ENCODE measurements at regions not wholly inside any gene's neighbourhood (a gene's known extent, or its start where the extent isn't known, plus 50 kb on each side); places are given as distances from the start of the nearest gene placed in this dataset.

GRCh38 chr20:11379257-11380011 is 538.3 kb upstream of the BTBD3 start:
- TF ChIP-seq CTCF (conservative IDR thresholded peaks at IDR 0.05; ENCODE audit: low read depth in 2 of 2) = 0 out of 4 replicates have a peak, but pooled peaks of 1 of the 2 experiments have one; percentile 13
- no peak for TF ChIP-seq EZH2phosphoT487 (IDR thresholded peaks at IDR 0.05; ENCODE audit: unreplicated experiment)
- TF ChIP-seq POLR2AphosphoS5 (IDR thresholded peaks at IDR 0.05; ENCODE audit: low read depth) = 0 out of 2 replicates have a peak, but pooled peaks have one; percentile 22
- TF ChIP-seq NANOG (IDR thresholded peaks at IDR 0.05; ENCODE audit: borderline replicate concordance) = peak; percentile 47; the same call in 1 of the 2 replicates
- no peak for TF ChIP-seq EZH2 (IDR thresholded peaks at IDR 0.05; ENCODE audit: low read depth, unreplicated experiment)
- peak; percentile 51; the same call in 1 of the 2 replicates for TF ChIP-seq CREB1 (CRISPR knock-in tag; IDR thresholded peaks at IDR 0.05; ENCODE audit: low read depth)
- TF ChIP-seq, protein P1, sequence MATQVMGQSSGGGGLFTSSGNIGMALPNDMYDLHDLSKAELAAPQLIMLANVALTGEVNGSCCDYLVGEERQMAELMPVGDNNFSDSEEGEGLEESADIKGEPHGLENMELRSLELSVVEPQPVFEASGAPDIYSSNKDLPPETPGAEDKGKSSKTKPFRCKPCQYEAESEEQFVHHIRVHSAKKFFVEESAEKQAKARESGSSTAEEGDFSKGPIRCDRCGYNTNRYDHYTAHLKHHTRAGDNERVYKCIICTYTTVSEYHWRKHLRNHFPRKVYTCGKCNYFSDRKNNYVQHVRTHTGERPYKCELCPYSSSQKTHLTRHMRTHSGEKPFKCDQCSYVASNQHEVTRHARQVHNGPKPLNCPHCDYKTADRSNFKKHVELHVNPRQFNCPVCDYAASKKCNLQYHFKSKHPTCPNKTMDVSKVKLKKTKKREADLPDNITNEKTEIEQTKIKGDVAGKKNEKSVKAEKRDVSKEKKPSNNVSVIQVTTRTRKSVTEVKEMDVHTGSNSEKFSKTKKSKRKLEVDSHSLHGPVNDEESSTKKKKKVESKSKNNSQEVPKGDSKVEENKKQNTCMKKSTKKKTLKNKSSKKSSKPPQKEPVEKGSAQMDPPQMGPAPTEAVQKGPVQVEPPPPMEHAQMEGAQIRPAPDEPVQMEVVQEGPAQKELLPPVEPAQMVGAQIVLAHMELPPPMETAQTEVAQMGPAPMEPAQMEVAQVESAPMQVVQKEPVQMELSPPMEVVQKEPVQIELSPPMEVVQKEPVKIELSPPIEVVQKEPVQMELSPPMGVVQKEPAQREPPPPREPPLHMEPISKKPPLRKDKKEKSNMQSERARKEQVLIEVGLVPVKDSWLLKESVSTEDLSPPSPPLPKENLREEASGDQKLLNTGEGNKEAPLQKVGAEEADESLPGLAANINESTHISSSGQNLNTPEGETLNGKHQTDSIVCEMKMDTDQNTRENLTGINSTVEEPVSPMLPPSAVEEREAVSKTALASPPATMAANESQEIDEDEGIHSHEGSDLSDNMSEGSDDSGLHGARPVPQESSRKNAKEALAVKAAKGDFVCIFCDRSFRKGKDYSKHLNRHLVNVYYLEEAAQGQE (IDR thresholded peaks at IDR 0.05; ENCODE audit: unreplicated experiment) = no peak
- no peak for TF ChIP-seq JUNB (IDR thresholded peaks at IDR 0.05; ENCODE audit: unreplicated experiment)
- no peak for TF ChIP-seq ZNF331 (CRISPR knock-in tag; IDR thresholded peaks at IDR 0.05; ENCODE audit: low read depth)
- TF ChIP-seq, protein P2, sequence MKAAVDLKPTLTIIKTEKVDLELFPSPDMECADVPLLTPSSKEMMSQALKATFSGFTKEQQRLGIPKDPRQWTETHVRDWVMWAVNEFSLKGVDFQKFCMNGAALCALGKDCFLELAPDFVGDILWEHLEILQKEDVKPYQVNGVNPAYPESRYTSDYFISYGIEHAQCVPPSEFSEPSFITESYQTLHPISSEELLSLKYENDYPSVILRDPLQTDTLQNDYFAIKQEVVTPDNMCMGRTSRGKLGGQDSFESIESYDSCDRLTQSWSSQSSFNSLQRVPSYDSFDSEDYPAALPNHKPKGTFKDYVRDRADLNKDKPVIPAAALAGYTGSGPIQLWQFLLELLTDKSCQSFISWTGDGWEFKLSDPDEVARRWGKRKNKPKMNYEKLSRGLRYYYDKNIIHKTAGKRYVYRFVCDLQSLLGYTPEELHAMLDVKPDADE (IDR thresholded peaks at IDR 0.05) = no peak
- TF ChIP-seq ZNF114 (CRISPR knock-in tag; IDR thresholded peaks at IDR 0.05) = 0 out of 2 replicates have a peak, but pooled peaks have one; percentile 88

Measured in GM23338 (cell line).